DOHH2 (cell line): ENCODE measurements at regions not wholly inside any gene's neighbourhood (a gene's known extent, or its start where the extent isn't known, plus 50 kb on each side); places are given as distances from the start of the nearest gene placed in this dataset.

Experiments used
- EZH2phosphoT487 ChIP-seq: fragments of 200-600 bp; sonication (generic); IDR thresholded peaks from 2 replicates; pipeline ENCODE4 v1.6.1; 2017; ENCODE audit warnings: borderline replicate concordance, mild to moderate bottlenecking, antibody characterized with exemption, low read length, moderate library complexity, mixed read lengths
- TF ChIP-seq, protein P1 (sequence below): fragments of 200-600 bp; sonication (generic); IDR thresholded peaks from one replicate; pipeline ENCODE4 v1.5.1; 2014; ENCODE audit warnings: antibody characterized with exemption, mild to moderate bottlenecking, low read depth, low read length; ENCODE audit not compliant: poor library complexity, severe bottlenecking

DNA sequence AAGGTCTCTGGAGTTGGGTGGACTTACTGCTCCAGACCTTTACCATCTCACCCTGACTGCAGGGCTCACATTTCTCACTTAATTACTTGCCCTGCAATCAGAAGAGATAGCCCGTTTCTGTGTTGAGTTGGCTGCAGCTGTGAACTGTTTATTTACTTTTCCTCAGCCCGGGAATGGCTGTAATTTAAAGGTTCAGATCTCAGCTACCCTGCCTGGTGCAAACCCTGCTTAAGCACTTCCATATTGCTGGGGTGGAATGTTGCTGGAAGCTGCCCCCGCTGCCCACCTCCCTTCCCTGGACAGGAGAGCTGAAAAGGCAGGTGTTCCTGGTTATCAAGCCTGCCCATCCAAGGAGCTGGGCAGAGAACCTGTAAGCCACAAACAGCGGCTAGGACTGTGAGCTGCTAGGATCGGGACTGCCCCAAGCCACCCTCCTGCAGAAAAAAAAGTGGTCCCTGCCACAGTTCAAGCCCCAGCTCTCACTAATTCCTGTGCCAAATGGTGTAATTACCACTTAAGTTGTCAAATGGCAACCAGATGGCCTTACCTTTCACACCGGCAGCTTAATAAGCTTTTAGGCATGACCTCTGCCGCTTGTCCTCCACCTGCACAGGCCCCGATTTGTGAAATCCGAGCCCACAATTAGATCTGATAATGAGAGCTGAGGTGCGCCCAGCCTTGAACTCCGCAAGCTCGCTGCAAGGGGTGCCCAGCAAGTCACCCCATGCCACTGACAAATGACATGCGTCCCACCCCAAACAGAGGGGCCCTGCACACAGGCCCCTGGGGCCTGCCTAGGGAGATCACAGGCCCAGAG lies 269.8 kb downstream of the C16orf95 start:
- TF ChIP-seq, protein P1, sequence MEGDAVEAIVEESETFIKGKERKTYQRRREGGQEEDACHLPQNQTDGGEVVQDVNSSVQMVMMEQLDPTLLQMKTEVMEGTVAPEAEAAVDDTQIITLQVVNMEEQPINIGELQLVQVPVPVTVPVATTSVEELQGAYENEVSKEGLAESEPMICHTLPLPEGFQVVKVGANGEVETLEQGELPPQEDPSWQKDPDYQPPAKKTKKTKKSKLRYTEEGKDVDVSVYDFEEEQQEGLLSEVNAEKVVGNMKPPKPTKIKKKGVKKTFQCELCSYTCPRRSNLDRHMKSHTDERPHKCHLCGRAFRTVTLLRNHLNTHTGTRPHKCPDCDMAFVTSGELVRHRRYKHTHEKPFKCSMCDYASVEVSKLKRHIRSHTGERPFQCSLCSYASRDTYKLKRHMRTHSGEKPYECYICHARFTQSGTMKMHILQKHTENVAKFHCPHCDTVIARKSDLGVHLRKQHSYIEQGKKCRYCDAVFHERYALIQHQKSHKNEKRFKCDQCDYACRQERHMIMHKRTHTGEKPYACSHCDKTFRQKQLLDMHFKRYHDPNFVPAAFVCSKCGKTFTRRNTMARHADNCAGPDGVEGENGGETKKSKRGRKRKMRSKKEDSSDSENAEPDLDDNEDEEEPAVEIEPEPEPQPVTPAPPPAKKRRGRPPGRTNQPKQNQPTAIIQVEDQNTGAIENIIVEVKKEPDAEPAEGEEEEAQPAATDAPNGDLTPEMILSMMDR, result no peak
- TF ChIP-seq EZH2phosphoT487, result no peak
